GM23338 (cell line): ENCODE measurements at regions not wholly inside any gene's neighbourhood (a gene's known extent, or its start where the extent isn't known, plus 50 kb on each side); places are given as distances from the start of the nearest gene placed in this dataset.

Experiments
- ATAC-seq: fragments of 200-7000 bp; cut with Tn5 transposase; 3 replicates; pipeline ENCODE4 v1.9.1; 2020
- DNase-seq: peaks from one replicate; pipeline ENCODE4 v3.0.0-alpha.2; 2015; ENCODE audit warnings: low spot score
- H2AFZ ChIP-seq: fragments of 200-600 bp; sonication (generic); 2 replicates; pipeline ENCODE4 v1.8.0; 2016; ENCODE audit warnings: antibody characterized with exemption, mild to moderate bottlenecking, moderate library complexity
- H3F3A ChIP-seq: fragments of 200-600 bp; sonication (generic); replicated peaks from 2 replicates; pipeline ENCODE4 v1.8.0; 2017; ENCODE audit warnings: antibody characterized with exemption, mixed run types, low read depth
- H3K27ac ChIP-seq: fragments of 200-600 bp; sonication (generic); 2 replicates; pipeline ENCODE4 v1.6.1; 2016; ENCODE audit warnings: low read depth
- H3K27me3 ChIP-seq: fragments of 200-600 bp; sonication (generic); 2 replicates; pipeline ENCODE4 v1.8.0; 2016; ENCODE audit warnings: mild to moderate bottlenecking, mixed run types, moderate library complexity; ENCODE audit not compliant: insufficient read depth
- H3K36me3 ChIP-seq: fragments of 200-600 bp; sonication (generic); 2 replicates; pipeline ENCODE4 v1.8.0; 2016; ENCODE audit warnings: mild to moderate bottlenecking; ENCODE audit not compliant: insufficient read depth
- H3K4me1 ChIP-seq: fragments of 200-600 bp; sonication (generic); 2 replicates; pipeline ENCODE4 v1.8.0; 2016; ENCODE audit warnings: mild to moderate bottlenecking, moderate library complexity; ENCODE audit not compliant: insufficient read depth
- H3K4me2 ChIP-seq: fragments of 200-600 bp; sonication (generic); 2 replicates; pipeline ENCODE4 v1.7.1; 2017; ENCODE audit warnings: mixed run types
- H3K4me3 ChIP-seq: fragments of 200-600 bp; sonication (generic); 2 replicates; pipeline ENCODE4 v1.6.1; 2016; ENCODE audit warnings: mixed run types
- H3K79me2 ChIP-seq: fragments of 200-600 bp; sonication (generic); replicated peaks from 2 replicates; pipeline ENCODE4 v1.8.0; 2017; ENCODE audit warnings: mild to moderate bottlenecking; ENCODE audit not compliant: insufficient read depth
- H3K9me2 ChIP-seq: fragments of 200-600 bp; sonication (generic); 2 replicates; pipeline ENCODE4 v1.8.0; 2017; ENCODE audit not compliant: insufficient read depth
- H4K20me1 ChIP-seq: fragments of 200-600 bp; sonication (generic); replicated peaks from 2 replicates; pipeline ENCODE4 v1.8.0; 2017; ENCODE audit warnings: mild to moderate bottlenecking; ENCODE audit not compliant: insufficient read depth
- H3K27ac Mint-ChIP-seq: 2 replicates; pipeline ENCODE4 v1.8.0; 2020; ENCODE audit warnings: inconsistent platforms, mild to moderate bottlenecking, moderate library complexity, mixed read lengths
- H3K27me3 Mint-ChIP-seq: 3 replicates; pipeline ENCODE4 v1.8.0; 2022; ENCODE audit warnings: low read depth, mild to moderate bottlenecking, moderate library complexity, mixed read lengths, inconsistent platforms; ENCODE audit not compliant: insufficient read depth, poor library complexity
- H3K36me3 Mint-ChIP-seq: 3 replicates; pipeline ENCODE4 v1.8.0; 2021; ENCODE audit warnings: low read depth, mild to moderate bottlenecking, inconsistent platforms, moderate library complexity, mixed read lengths
- H3K4me1 Mint-ChIP-seq: 3 replicates; pipeline ENCODE4 v1.8.0; 2020; ENCODE audit warnings: mild to moderate bottlenecking, inconsistent platforms, mixed read lengths
- H3K4me3 Mint-ChIP-seq: 3 replicates; pipeline ENCODE4 v1.8.0; 2021; ENCODE audit warnings: moderate library complexity, mild to moderate bottlenecking, inconsistent platforms, mixed read lengths
- H3K9me3 Mint-ChIP-seq: 3 replicates; pipeline ENCODE4 v1.8.0; 2020; ENCODE audit warnings: moderate library complexity, mild to moderate bottlenecking, inconsistent platforms, mixed read lengths
- EZH2 ChIP-seq: fragments of 200-600 bp; sonication (generic); IDR thresholded peaks from one replicate; pipeline ENCODE4 v1.8.0; 2017; ENCODE audit warnings: antibody characterized with exemption, mild to moderate bottlenecking, low read depth; ENCODE audit not compliant: unreplicated experiment
- JUNB ChIP-seq: IDR thresholded peaks from one replicate; pipeline ENCODE4 v1.6.1; 2016; ENCODE audit warnings: antibody characterized with exemption; ENCODE audit not compliant: unreplicated experiment
- NANOG ChIP-seq: IDR thresholded peaks from 2 replicates; pipeline ENCODE4 v1.6.1; 2016; ENCODE audit warnings: antibody characterized with exemption, borderline replicate concordance
- POLR2AphosphoS5 ChIP-seq: IDR thresholded peaks from 2 replicates; pipeline ENCODE4 v1.6.1; 2016; ENCODE audit warnings: antibody characterized with exemption, low read depth
- ZNF114 ChIP-seq: fragments of 250-450 bp; sonication (Bioruptor Pico); IDR thresholded peaks from 2 replicates; pipeline ENCODE4 v1.5.0; 2020; ENCODE audit warnings: mild to moderate bottlenecking, moderate library complexity
- ZNF331 ChIP-seq: fragments of 250-450 bp; sonication (Bioruptor Pico); IDR thresholded peaks from 2 replicates; pipeline ENCODE4 v1.5.0; 2020; ENCODE audit warnings: low read depth, mild to moderate bottlenecking, moderate library complexity
- TF ChIP-seq, protein P1 (sequence below): fragments of 250-450 bp; sonication (Bioruptor Pico); IDR thresholded peaks from 2 replicates; pipeline ENCODE4 v1.5.0; 2020; ENCODE audit warnings: mild to moderate bottlenecking, moderate library complexity
- TF ChIP-seq, protein P2 (sequence below): IDR thresholded peaks from 2 replicates; pipeline ENCODE4 v1.6.1; 2016; ENCODE audit warnings: antibody characterized with exemption

DNA sequence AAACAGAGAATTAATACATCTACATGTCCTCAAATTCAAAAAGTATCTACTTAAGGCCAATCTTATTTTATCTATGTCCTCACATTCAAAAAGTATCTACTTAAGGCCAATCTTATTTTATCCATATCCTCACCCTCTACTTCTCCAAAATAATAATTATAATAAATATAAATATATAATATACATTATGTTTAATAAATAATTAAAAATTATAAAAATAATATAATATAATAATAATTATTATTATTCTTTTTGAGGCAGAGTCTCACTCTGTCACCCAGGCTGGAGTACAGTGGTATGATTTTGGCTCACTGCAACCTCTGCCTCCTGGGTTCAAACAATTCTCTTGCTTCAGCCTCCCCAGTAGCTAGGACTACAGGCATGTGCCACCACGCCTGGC lies 784.9 kb downstream of the DNAJB9 start (continued):
- TF ChIP-seq, protein P1, sequence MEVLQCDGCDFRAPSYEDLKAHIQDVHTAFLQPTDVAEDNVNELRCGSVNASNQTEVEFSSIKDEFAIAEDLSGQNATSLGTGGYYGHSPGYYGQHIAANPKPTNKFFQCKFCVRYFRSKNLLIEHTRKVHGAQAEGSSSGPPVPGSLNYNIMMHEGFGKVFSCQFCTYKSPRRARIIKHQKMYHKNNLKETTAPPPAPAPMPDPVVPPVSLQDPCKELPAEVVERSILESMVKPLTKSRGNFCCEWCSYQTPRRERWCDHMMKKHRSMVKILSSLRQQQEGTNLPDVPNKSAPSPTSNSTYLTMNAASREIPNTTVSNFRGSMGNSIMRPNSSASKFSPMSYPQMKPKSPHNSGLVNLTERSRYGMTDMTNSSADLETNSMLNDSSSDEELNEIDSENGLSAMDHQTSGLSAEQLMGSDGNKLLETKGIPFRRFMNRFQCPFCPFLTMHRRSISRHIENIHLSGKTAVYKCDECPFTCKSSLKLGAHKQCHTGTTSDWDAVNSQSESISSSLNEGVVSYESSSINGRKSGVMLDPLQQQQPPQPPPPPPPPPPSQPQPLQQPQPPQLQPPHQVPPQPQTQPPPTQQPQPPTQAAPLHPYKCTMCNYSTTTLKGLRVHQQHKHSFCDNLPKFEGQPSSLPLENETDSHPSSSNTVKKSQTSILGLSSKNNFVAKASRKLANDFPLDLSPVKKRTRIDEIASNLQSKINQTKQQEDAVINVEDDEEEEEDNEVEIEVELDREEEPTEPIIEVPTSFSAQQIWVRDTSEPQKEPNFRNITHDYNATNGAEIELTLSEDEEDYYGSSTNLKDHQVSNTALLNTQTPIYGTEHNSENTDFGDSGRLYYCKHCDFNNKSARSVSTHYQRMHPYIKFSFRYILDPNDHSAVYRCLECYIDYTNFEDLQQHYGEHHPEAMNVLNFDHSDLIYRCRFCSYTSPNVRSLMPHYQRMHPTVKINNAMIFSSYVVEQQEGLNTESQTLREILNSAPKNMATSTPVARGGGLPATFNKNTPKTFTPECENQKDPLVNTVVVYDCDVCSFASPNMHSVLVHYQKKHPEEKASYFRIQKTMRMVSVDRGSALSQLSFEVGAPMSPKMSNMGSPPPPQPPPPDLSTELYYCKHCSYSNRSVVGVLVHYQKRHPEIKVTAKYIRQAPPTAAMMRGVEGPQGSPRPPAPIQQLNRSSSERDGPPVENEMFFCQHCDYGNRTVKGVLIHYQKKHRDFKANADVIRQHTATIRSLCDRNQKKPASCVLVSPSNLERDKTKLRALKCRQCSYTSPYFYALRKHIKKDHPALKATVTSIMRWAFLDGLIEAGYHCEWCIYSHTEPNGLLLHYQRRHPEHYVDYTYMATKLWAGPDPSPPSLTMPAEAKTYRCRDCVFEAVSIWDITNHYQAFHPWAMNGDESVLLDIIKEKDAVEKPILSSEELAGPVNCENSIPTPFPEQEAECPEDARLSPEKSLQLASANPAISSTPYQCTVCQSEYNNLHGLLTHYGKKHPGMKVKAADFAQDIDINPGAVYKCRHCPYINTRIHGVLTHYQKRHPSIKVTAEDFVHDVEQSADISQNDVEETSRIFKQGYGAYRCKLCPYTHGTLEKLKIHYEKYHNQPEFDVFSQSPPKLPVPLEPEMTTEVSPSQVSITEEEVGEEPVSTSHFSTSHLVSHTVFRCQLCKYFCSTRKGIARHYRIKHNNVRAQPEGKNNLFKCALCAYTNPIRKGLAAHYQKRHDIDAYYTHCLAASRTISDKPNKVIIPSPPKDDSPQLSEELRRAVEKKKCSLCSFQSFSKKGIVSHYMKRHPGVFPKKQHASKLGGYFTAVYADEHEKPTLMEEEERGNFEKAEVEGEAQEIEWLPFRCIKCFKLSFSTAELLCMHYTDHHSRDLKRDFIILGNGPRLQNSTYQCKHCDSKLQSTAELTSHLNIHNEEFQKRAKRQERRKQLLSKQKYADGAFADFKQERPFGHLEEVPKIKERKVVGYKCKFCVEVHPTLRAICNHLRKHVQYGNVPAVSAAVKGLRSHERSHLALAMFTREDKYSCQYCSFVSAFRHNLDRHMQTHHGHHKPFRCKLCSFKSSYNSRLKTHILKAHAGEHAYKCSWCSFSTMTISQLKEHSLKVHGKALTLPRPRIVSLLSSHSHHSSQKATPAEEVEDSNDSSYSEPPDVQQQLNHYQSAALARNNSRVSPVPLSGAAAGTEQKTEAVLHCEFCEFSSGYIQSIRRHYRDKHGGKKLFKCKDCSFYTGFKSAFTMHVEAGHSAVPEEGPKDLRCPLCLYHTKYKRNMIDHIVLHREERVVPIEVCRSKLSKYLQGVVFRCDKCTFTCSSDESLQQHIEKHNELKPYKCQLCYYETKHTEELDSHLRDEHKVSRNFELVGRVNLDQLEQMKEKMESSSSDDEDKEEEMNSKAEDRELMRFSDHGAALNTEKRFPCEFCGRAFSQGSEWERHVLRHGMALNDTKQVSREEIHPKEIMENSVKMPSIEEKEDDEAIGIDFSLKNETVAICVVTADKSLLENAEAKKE, result no peak
- TF ChIP-seq POLR2AphosphoS5 (no peak), NANOG (no peak), EZH2 (no peak), ZNF114 (no peak)
- TF ChIP-seq, protein P2, sequence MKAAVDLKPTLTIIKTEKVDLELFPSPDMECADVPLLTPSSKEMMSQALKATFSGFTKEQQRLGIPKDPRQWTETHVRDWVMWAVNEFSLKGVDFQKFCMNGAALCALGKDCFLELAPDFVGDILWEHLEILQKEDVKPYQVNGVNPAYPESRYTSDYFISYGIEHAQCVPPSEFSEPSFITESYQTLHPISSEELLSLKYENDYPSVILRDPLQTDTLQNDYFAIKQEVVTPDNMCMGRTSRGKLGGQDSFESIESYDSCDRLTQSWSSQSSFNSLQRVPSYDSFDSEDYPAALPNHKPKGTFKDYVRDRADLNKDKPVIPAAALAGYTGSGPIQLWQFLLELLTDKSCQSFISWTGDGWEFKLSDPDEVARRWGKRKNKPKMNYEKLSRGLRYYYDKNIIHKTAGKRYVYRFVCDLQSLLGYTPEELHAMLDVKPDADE, result no peak

DNA sequence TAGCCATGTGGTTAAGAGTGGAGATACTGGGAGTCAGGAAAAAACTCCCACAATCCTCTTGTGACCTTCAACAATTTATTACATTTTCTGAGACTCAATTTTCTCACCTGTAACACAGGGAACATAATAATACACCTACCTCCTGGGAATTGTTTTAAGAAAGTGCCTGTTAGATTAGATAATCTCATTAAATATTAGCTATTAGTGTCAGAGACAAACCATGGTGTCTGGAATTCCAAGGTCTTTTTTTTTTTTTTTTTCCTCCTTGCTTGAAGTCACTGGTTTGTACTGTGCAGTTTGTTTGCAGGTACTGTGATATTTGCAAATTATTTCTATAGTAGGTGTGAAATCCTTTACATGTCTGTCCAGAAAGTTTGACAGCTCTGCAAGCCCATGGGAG lies 806.1 kb downstream of the DNAJB9 start:
- Mint-ChIP-seq H3K27ac (no peak overlapping the region), H3K4me1 (no peaks in the 10 kb centered on the region), H3K36me3 (no peaks in the 10 kb centered on the region), H3K9me3 (no peaks in the 10 kb centered on the region), H3K27me3 (no peaks in the 10 kb centered on the region), H3K4me3 (no peak overlapping the region)
- no peaks in the 10 kb centered on the region for H3K79me2 ChIP-seq
- DNase-seq (no peak), ATAC-seq (no peak)
- H3K27ac ChIP-seq, result no peak overlapping the region
- no peaks in the 10 kb centered on the region for H3K4me1 ChIP-seq
- no peak overlapping the region for H2AFZ ChIP-seq
- no peaks in the 10 kb centered on the region for H4K20me1 ChIP-seq
- H3F3A ChIP-seq, result no peaks in the 10 kb centered on the region
- H3K9me2 ChIP-seq, result peaks cover 7% of the 10 kb centered on the region; the same call in 1 of the 2 replicates
- no peaks in the 10 kb centered on the region for H3K36me3 ChIP-seq
- H3K4me2 ChIP-seq, result no peak overlapping the region
- no peak overlapping the region for H3K4me3 ChIP-seq
- H3K27me3 ChIP-seq, result no peaks in the 10 kb centered on the region
- TF ChIP-seq, protein P1, result no peak
- TF ChIP-seq JUNB, result no peak
- TF ChIP-seq ZNF331 (CRISPR knock-in tag), result no peak
- TF ChIP-seq POLR2AphosphoS5, result no peak
- TF ChIP-seq ZNF114, result no peak
